ENCODE measurements at regions not wholly inside any gene's neighbourhood (a gene's known extent, or its start where the extent isn't known, plus 50 kb on each side); places are given as distances from the start of the nearest gene placed in this dataset.

DNA sequence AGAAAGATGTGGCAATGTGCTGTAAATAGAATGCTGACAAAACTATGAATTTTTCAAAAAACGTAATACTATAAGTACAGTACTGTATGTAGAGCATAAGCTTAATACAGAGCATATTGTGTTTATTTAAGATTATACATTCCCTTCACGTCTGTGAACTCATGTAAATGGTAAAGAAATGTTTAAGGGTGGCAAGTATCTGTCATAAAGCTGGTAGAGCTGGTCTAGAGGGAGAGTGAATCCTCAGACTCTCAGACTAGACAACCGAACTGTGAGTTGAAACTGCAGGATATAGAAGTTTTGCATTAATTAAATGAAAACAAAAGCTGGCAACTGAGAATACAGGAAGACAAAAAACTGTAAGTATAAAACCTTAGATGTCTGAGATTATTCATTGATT lies 87.3 kb upstream of the ANXA1 start:
- H3K9me2 ChIP-seq (replicated peaks; ENCODE audit: insufficient read depth, low read length): no peaks in the 10 kb centered on the region
- H3K27ac ChIP-seq (ENCODE audit: low read depth, low read length): no peak overlapping the region
- H3F3A ChIP-seq (ENCODE audit: insufficient read depth): no peaks in the 10 kb centered on the region
- no peaks in the 10 kb centered on the region for H3K36me3 ChIP-seq (ENCODE audit: low read length)
- no peaks in the 10 kb centered on the region for H3K9me3 ChIP-seq (ENCODE audit: insufficient read depth, low read length)
- no peaks in the 10 kb centered on the region for H4K20me1 ChIP-seq (ENCODE audit: low read depth, low read length)
- TF ChIP-seq, protein P1, sequence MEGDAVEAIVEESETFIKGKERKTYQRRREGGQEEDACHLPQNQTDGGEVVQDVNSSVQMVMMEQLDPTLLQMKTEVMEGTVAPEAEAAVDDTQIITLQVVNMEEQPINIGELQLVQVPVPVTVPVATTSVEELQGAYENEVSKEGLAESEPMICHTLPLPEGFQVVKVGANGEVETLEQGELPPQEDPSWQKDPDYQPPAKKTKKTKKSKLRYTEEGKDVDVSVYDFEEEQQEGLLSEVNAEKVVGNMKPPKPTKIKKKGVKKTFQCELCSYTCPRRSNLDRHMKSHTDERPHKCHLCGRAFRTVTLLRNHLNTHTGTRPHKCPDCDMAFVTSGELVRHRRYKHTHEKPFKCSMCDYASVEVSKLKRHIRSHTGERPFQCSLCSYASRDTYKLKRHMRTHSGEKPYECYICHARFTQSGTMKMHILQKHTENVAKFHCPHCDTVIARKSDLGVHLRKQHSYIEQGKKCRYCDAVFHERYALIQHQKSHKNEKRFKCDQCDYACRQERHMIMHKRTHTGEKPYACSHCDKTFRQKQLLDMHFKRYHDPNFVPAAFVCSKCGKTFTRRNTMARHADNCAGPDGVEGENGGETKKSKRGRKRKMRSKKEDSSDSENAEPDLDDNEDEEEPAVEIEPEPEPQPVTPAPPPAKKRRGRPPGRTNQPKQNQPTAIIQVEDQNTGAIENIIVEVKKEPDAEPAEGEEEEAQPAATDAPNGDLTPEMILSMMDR (IDR thresholded peaks at IDR 0.05; ENCODE audit: insufficient read depth, low read length, poor library complexity, severe bottlenecking): no peak
- no peak for TF ChIP-seq EZH2phosphoT487 (conservative IDR thresholded peaks at IDR 0.05; ENCODE audit: low read length)
- no peak overlapping the region for H2AFZ ChIP-seq (ENCODE audit: low read depth, low read length, severe bottlenecking)
- H3K27me3 ChIP-seq (ENCODE audit: low read length): no peaks in the 10 kb centered on the region
- no peak overlapping the region for H3K4me3 ChIP-seq (ENCODE audit: insufficient read depth, low read length, poor library complexity, severe bottlenecking)
- no peak overlapping the region for H3K4me2 ChIP-seq (ENCODE audit: low read depth, low read length, poor library complexity, severe bottlenecking)
- no peaks in the 10 kb centered on the region for H3K79me2 ChIP-seq (ENCODE audit: insufficient read depth, low read length)
- H3K9ac ChIP-seq (ENCODE audit: low read length): no peak overlapping the region

DNA sequence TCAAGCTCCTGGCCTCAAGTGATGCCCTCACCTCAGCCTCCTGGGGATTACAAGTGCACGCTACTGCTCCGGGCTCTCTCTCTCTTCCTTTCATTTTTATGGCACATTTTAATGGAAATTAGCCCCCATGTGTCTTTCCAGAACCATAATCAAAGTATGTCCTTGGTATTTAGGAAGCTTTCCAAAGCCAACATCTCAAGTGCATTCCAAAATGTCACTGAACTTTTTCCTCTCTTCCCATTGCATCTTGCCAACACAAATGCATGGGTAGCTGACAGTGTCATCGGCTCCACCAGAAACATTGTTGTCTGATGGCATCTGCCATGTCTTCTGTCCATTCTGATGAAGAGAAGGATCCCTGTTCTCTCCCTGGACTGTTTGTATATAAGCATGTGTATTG lies 90.5 kb upstream of the ANXA1 start:
- H3K27ac ChIP-seq (ENCODE audit: low read depth, low read length): no peak overlapping the region
- H3K9ac ChIP-seq (ENCODE audit: low read length): no peak overlapping the region
- H3K9me3 ChIP-seq (ENCODE audit: insufficient read depth, low read length): no peaks in the 10 kb centered on the region
- no peak overlapping the region for H3K4me2 ChIP-seq (ENCODE audit: low read depth, low read length, poor library complexity, severe bottlenecking)
- H4K20me1 ChIP-seq (ENCODE audit: low read depth, low read length): no peaks in the 10 kb centered on the region
- no peak overlapping the region for H2AFZ ChIP-seq (ENCODE audit: low read depth, low read length, severe bottlenecking)
- H3K79me2 ChIP-seq (ENCODE audit: insufficient read depth, low read length): no peaks in the 10 kb centered on the region
- no peaks in the 10 kb centered on the region for H3K9me2 ChIP-seq (replicated peaks; ENCODE audit: insufficient read depth, low read length)
- H3F3A ChIP-seq (ENCODE audit: insufficient read depth): no peaks in the 10 kb centered on the region
- no peak overlapping the region for H3K4me3 ChIP-seq (ENCODE audit: insufficient read depth, low read length, poor library complexity, severe bottlenecking)
- TF ChIP-seq, protein P1 (IDR thresholded peaks at IDR 0.05; ENCODE audit: insufficient read depth, low read length, poor library complexity, severe bottlenecking): no peak
- TF ChIP-seq EZH2phosphoT487 (conservative IDR thresholded peaks at IDR 0.05; ENCODE audit: low read length): no peak
- H3K27me3 ChIP-seq (ENCODE audit: low read length): no peaks in the 10 kb centered on the region
- H3K36me3 ChIP-seq (ENCODE audit: low read length): no peaks in the 10 kb centered on the region

DNA sequence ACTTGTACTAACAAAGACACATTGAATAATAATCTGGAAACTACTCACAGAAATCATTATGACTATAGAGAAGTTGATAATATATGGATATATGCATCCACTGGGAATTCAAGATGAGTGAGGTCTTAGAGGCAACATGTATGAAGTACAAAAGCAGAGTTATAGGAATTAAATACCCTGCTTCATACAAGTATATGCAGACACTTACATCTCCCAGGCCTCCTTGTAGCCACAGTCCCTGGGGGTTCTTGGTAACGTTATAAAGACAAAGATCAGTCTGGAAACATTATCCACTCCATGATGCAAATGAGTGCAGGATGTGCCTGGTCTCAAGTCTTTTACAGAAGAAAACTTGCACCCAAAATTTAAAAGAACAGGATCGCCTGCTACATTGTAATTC lies 92.4 kb upstream of the ANXA1 start:
- H3K27ac ChIP-seq (ENCODE audit: low read depth, low read length): no peak overlapping the region
- no peaks in the 10 kb centered on the region for H3K79me2 ChIP-seq (ENCODE audit: insufficient read depth, low read length)
- H3K9ac ChIP-seq (ENCODE audit: low read length): no peak overlapping the region
- no peaks in the 10 kb centered on the region for H3K27me3 ChIP-seq (ENCODE audit: low read length)
- no peak overlapping the region for H3K4me3 ChIP-seq (ENCODE audit: insufficient read depth, low read length, poor library complexity, severe bottlenecking)
- H3K4me2 ChIP-seq (ENCODE audit: low read depth, low read length, poor library complexity, severe bottlenecking): no peak overlapping the region
- TF ChIP-seq, protein P1 (IDR thresholded peaks at IDR 0.05; ENCODE audit: insufficient read depth, low read length, poor library complexity, severe bottlenecking): no peak
- TF ChIP-seq EZH2phosphoT487 (conservative IDR thresholded peaks at IDR 0.05; ENCODE audit: low read length): no peak
- no peaks in the 10 kb centered on the region for H3K9me3 ChIP-seq (ENCODE audit: insufficient read depth, low read length)
- H2AFZ ChIP-seq (ENCODE audit: low read depth, low read length, severe bottlenecking): no peak overlapping the region
- H3F3A ChIP-seq (ENCODE audit: insufficient read depth): no peaks in the 10 kb centered on the region
- no peaks in the 10 kb centered on the region for H3K36me3 ChIP-seq (ENCODE audit: low read length)
- H4K20me1 ChIP-seq (ENCODE audit: low read depth, low read length): no peaks in the 10 kb centered on the region
- no peaks in the 10 kb centered on the region for H3K9me2 ChIP-seq (replicated peaks; ENCODE audit: insufficient read depth, low read length)

DNA sequence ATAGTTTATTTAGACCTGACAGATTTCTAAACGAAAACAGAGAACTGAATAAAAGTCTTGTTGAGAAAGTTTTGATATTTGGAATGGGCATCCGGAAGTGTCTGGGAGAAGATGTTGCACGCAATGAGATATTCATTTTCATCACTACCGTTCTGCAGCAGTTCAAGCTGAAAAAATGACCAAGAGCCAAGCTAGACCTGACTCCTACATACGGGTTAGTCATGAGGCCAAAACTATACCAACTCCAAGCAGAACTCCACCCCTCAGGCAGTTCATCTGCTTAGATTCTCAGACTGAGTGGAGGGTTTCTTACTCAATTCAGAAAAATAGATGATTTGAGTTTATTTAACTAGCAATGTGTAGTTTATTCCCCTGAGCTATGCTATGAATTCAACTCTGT lies 95.4 kb upstream of the ANXA1 start:
- Histone ChIP-seq H3K4me2 (ENCODE audit: low read depth, low read length, poor library complexity, severe bottlenecking) (no peak overlapping the region), H3K4me3 (ENCODE audit: insufficient read depth, low read length, poor library complexity, severe bottlenecking) (no peak overlapping the region)
- no peak for TF ChIP-seq EZH2phosphoT487 (conservative IDR thresholded peaks at IDR 0.05; ENCODE audit: low read length)
- TF ChIP-seq, protein P1 (IDR thresholded peaks at IDR 0.05; ENCODE audit: insufficient read depth, low read length, poor library complexity, severe bottlenecking): no peak

More for the DNA sequence above, 95.4 kb upstream of the ANXA1 start:
- no peaks in the 10 kb centered on the region for H4K20me1 ChIP-seq (ENCODE audit: low read depth, low read length)
- H3K79me2 ChIP-seq (ENCODE audit: insufficient read depth, low read length): no peaks in the 10 kb centered on the region
- H3K27me3 ChIP-seq (ENCODE audit: low read length): no peaks in the 10 kb centered on the region
- no peak overlapping the region for H3K9ac ChIP-seq (ENCODE audit: low read length)
- H3F3A ChIP-seq (ENCODE audit: insufficient read depth): no peaks in the 10 kb centered on the region
- no peaks in the 10 kb centered on the region for H3K9me3 ChIP-seq (ENCODE audit: insufficient read depth, low read length)
- no peak overlapping the region for H2AFZ ChIP-seq (ENCODE audit: low read depth, low read length, severe bottlenecking)
- no peaks in the 10 kb centered on the region for H3K9me2 ChIP-seq (replicated peaks; ENCODE audit: insufficient read depth, low read length)
- H3K27ac ChIP-seq (ENCODE audit: low read depth, low read length): no peak overlapping the region
- no peaks in the 10 kb centered on the region for H3K36me3 ChIP-seq (ENCODE audit: low read length)

Measured in SU-DHL-6 (cell line).